ENCODE measurements at regions not wholly inside any gene's neighbourhood (a gene's known extent, or its start where the extent isn't known, plus 50 kb on each side); places are given as distances from the start of the nearest gene placed in this dataset.

- peaks cover 12% of the 10 kb centered on the region for H3K9me2 ChIP-seq (ENCODE audit: insufficient read depth)
- no peaks in the 10 kb centered on the region for H3K36me3 ChIP-seq (ENCODE audit: insufficient read depth)
- no peaks in the 10 kb centered on the region for H4K20me1 ChIP-seq (replicated peaks; ENCODE audit: insufficient read depth)
- no peaks in the 10 kb centered on the region for H3K79me2 ChIP-seq (replicated peaks; ENCODE audit: insufficient read depth)
- H3F3A ChIP-seq (replicated peaks; ENCODE audit: low read depth), result no peaks in the 10 kb centered on the region
- no peak for TF ChIP-seq ETS1 (IDR thresholded peaks at IDR 0.05)
- no peak for TF ChIP-seq ZNF331 (CRISPR knock-in tag; IDR thresholded peaks at IDR 0.05; ENCODE audit: low read depth)
- TF ChIP-seq EZH2phosphoT487 (IDR thresholded peaks at IDR 0.05; ENCODE audit: unreplicated experiment), result no peak
- TF ChIP-seq ZNF462 (CRISPR knock-in tag; IDR thresholded peaks at IDR 0.05), result no peak
- TF ChIP-seq POLR2AphosphoS5 (IDR thresholded peaks at IDR 0.05; ENCODE audit: low read depth), result no peak
- no peak for TF ChIP-seq CTCF (conservative IDR thresholded peaks at IDR 0.05; ENCODE audit: low read depth in 2 of 2)
- no peak for TF ChIP-seq NANOG (IDR thresholded peaks at IDR 0.05; ENCODE audit: borderline replicate concordance)
- no peak for TF ChIP-seq ZNF114 (CRISPR knock-in tag; IDR thresholded peaks at IDR 0.05)
- Mint-ChIP-seq H3K27me3 (ENCODE audit: insufficient read depth, low read depth, poor library complexity) (peaks cover 6% of the 10 kb centered on the region), H3K4me3 (no peak overlapping the region), H3K36me3 (ENCODE audit: low read depth) (no peaks in the 10 kb centered on the region; the same call in 2 of the 3 replicates), H3K27ac (no peak overlapping the region), H3K4me1 (no peaks in the 10 kb centered on the region), H3K9me3 (peaks cover 4% of the 10 kb centered on the region; the same call in 2 of the 3 replicates)
- no peak for DNase-seq (ENCODE audit: low spot score)
- H3K27me3 ChIP-seq (ENCODE audit: insufficient read depth), result no peaks in the 10 kb centered on the region
- no peaks in the 10 kb centered on the region for H3K4me1 ChIP-seq (ENCODE audit: insufficient read depth)
- no peak overlapping the region for H3K27ac ChIP-seq (ENCODE audit: low read depth)
- no peak overlapping the region for H2AFZ ChIP-seq
- no peak for ATAC-seq
- H3K4me2 ChIP-seq, result no peak overlapping the region
- no peak overlapping the region for H3K4me3 ChIP-seq
Measured at GRCh38 chr21:36566644-36567043, 86.7 kb upstream of the CLDN14 start.
